Neural crest cell (in vitro differentiated cells): ENCODE measurements at regions not wholly inside any gene's neighbourhood (a gene's known extent, or its start where the extent isn't known, plus 50 kb on each side); places are given as distances from the start of the nearest gene placed in this dataset.

Experiments used
- DNase-seq: peaks from one replicate; pipeline ENCODE4 v3.0.0; 2021; ENCODE audit warnings: low read depth, mixed read lengths, low spot score
- H3K27ac Mint-ChIP-seq: one replicate; pipeline ENCODE4 v1.8.0; 2021; ENCODE audit warnings: mild to moderate bottlenecking, mixed read lengths; ENCODE audit not compliant: unreplicated experiment
- H3K27me3 Mint-ChIP-seq: 2 replicates; pipeline ENCODE4 v1.8.0; 2021; ENCODE audit warnings: low read depth, mild to moderate bottlenecking, mixed read lengths
- H3K36me3 Mint-ChIP-seq: 2 replicates; pipeline ENCODE4 v1.8.0; 2021; ENCODE audit warnings: low read depth, mild to moderate bottlenecking, mixed read lengths
- H3K4me1 Mint-ChIP-seq: 2 replicates; pipeline ENCODE4 v1.8.0; 2021; ENCODE audit warnings: mixed read lengths
- H3K4me3 Mint-ChIP-seq: one replicate; pipeline ENCODE4 v1.8.0; 2021; ENCODE audit warnings: mild to moderate bottlenecking, mixed read lengths
- H3K9me3 Mint-ChIP-seq: 2 replicates; pipeline ENCODE4 v1.8.0; 2021; ENCODE audit warnings: mixed read lengths
- TF ChIP-seq, protein P1 (sequence below): fragments of 200-600 bp; sonication (generic); conservative IDR thresholded peaks from 2 replicates; pipeline ENCODE4 v1.5.0; 2021; ENCODE audit warnings: antibody characterized with exemption, mild to moderate bottlenecking

DNA sequence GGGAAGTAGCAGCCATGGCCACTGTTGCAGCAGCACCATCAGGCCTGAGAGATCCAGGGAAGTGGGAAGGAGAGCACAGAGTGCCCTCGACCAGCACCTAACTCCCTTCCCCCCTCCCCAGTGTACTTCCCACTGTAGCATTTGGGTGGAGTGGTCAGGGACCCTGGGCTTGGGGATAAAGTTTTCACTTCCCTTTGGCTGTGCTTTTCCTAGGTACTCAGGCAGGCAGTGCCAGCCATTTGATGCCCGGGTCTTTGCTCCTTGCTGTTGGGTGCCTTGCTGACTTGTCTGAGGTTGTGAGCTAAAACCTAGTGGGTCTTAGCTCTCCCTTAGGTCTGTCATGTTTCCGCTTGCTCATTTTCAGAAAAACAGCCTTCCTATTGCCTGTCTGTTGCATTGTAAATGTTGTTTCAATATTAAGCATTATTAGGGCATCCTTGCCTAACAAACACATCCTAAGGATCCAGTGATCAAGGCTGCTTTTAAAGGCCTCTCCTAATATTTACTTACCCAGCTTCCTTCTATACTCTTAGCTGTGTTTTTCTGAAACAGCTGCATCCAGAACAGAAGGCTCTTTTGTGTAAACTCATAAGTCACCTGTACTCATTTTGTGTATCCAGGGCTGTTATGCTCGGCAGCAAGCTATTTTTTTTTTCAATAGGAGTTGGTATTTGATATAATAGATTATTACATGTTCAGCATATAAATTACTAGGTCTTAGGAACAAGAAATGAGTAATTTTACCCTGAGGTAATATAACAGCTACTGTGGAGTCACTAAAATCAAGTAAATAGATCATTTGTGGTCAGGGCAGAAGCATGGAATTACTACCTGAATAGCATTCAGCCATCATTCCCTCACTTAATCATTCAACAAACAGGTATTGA, 418.6 kb upstream of the PROX1 start:
- H3K27me3 Mint-ChIP-seq = no peaks in the 10 kb centered on the region

DNA sequence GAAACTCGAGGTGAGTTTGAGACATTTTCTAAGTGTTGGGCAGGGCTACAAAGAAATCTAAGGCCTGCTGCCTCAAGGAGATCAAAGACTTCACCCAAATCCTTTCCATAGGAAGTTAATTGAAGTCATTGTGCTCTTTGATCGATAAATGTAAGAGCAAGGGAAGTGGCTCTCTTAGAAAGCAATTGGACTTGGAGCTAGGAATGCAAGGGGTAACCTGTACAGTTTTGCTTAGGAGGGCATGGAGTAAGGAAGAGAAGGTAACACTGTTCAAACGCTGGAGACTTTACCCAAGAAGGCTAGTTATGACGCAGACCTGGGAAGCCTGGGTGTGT, 418.0 kb upstream of the PROX1 start:
- Mint-ChIP-seq H3K36me3 (peaks cover 6% of the 10 kb centered on the region), H3K9me3 (peaks cover 10% of the 10 kb centered on the region), H3K27me3 (no peaks in the 10 kb centered on the region)

More for the DNA sequence above, 418.6 kb upstream of the PROX1 start:
- no peak overlapping the region for H3K4me3 Mint-ChIP-seq
- peaks cover 12% of the 10 kb centered on the region for H3K9me3 Mint-ChIP-seq
- peaks cover 11% of the 10 kb centered on the region for H3K36me3 Mint-ChIP-seq
- H3K4me1 Mint-ChIP-seq = peaks cover 18% of the 10 kb centered on the region
- no peak for DNase-seq
- no peak overlapping the region for H3K27ac Mint-ChIP-seq
- TF ChIP-seq, protein P1, sequence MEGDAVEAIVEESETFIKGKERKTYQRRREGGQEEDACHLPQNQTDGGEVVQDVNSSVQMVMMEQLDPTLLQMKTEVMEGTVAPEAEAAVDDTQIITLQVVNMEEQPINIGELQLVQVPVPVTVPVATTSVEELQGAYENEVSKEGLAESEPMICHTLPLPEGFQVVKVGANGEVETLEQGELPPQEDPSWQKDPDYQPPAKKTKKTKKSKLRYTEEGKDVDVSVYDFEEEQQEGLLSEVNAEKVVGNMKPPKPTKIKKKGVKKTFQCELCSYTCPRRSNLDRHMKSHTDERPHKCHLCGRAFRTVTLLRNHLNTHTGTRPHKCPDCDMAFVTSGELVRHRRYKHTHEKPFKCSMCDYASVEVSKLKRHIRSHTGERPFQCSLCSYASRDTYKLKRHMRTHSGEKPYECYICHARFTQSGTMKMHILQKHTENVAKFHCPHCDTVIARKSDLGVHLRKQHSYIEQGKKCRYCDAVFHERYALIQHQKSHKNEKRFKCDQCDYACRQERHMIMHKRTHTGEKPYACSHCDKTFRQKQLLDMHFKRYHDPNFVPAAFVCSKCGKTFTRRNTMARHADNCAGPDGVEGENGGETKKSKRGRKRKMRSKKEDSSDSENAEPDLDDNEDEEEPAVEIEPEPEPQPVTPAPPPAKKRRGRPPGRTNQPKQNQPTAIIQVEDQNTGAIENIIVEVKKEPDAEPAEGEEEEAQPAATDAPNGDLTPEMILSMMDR = no peak

DNA sequence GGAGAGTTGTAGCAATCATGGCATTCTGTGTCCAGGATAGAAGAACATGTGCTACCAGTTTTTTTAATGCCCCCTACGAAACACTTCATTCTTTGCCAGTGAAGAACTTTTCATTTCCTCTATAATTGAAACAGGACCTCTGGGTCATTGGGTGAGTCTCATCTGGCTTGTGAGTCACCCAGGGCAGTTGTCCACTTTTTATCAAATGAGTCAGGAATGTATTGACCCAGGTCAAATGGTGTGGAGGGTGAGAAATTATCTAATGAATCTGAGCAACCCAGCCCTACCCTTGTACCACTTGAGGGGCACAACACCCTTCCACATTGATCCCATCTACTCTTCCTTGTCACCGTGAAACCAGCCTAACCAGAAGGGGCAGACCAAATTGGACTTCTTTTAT, 417.3 kb upstream of the PROX1 start:
- DNase-seq = no peak
- no peak overlapping the region for H3K27ac Mint-ChIP-seq
- peaks cover 9% of the 10 kb centered on the region for H3K9me3 Mint-ChIP-seq
- H3K36me3 Mint-ChIP-seq = peaks cover 2% of the 10 kb centered on the region
- TF ChIP-seq, protein P1 = no peak
- H3K27me3 Mint-ChIP-seq = no peaks in the 10 kb centered on the region
- peaks cover 18% of the 10 kb centered on the region for H3K4me1 Mint-ChIP-seq
- no peak overlapping the region for H3K4me3 Mint-ChIP-seq

More for the DNA sequence above, 418.0 kb upstream of the PROX1 start:
- DNase-seq = no peak
- TF ChIP-seq, protein P1 = no peak
- peaks cover 18% of the 10 kb centered on the region for H3K4me1 Mint-ChIP-seq
- peak overlapping the region; percentile 76 for H3K27ac Mint-ChIP-seq
- no peak overlapping the region for H3K4me3 Mint-ChIP-seq

DNA sequence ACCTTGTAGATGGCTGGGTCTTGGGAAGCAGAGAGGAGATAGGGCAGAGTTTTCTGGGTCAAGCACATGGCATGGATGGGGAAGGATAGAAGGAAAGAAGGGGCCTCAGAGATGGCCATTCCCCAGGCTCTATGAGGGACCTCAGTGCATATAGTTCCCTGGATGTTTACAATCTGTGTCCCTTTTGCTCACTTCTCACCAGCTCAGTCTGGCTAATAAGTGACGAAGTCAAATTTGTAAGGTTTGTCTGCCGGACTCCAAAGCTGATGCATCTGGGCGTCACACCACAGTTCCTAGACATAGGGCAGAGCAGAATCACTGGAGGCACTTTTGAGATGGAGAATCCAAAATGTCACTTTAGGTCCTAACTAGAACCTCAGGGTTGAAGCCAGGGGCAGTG, 416.4 kb upstream of the PROX1 start:
- H3K27ac Mint-ChIP-seq = no peak overlapping the region
- peaks cover under 1% of the 10 kb centered on the region for H3K36me3 Mint-ChIP-seq
- no peak overlapping the region for H3K4me3 Mint-ChIP-seq
- peaks cover 8% of the 10 kb centered on the region for H3K9me3 Mint-ChIP-seq
- H3K4me1 Mint-ChIP-seq = peaks cover 18% of the 10 kb centered on the region
- no peaks in the 10 kb centered on the region for H3K27me3 Mint-ChIP-seq
- DNase-seq = no peak
- TF ChIP-seq, protein P1 = no peak

DNA sequence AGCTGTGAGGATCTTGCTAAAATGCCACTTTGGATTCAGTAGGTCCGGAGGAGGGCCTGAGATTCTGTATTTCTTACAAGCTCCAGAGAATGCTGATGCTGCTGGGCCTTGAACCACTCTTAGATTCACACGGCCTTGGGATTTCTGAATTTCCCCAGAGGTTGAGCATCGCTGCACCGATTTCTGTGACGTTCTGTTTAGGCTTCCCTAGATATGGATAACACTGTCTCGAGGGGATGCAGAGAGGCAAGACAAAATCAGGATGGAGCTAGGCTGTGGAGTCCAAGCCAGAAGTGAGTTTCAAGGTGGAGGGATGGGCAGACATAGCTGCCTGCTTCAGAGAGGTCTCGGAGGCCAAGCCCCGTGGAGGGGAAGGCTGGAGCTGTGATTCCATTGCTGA, 415.9 kb upstream of the PROX1 start:
- Mint-ChIP-seq H3K4me3 (no peak overlapping the region), H3K36me3 (no peaks in the 10 kb centered on the region), H3K27me3 (no peaks in the 10 kb centered on the region), H3K27ac (no peak overlapping the region), H3K9me3 (peaks cover 7% of the 10 kb centered on the region), H3K4me1 (peaks cover 18% of the 10 kb centered on the region)
- TF ChIP-seq, protein P1 = no peak
- DNase-seq = no peak
